HepG2 (cell line): ENCODE measurements at regions not wholly inside any gene's neighbourhood (a gene's known extent, or its start where the extent isn't known, plus 50 kb on each side); places are given as distances from the start of the nearest gene placed in this dataset.

Experiments used
- ATAC-seq: fragments of 200-7000 bp; cut with Tn5 transposase; 3 replicates; pipeline ENCODE4 v1.9.1; 2020; ENCODE audit warnings: mild to moderate bottlenecking, moderate library complexity
- BruUV-seq: library from RNA; stranded (reverse); fragments of 400-500 nt; replicated peaks from 2 replicates; lab custom pipeline; 2021; lab: Mats Ljungman, UMichigan
- CTCF ChIA-PET: fragments of 300-600 bp; formaldehyde crosslinking; extraction: SDS; loops from one replicate; lab custom pipeline; 2021; ENCODE audit warnings: low total read pairs, inconsistent platforms, low intra/inter-chr PET ratio; lab: Yijun Ruan, JAX
- POLR2A ChIA-PET: fragments of 350-600 bp; sonication (Branson Sonifier 250); formaldehyde crosslinking; loops from one replicate; lab custom pipeline; 2020; ENCODE audit warnings: antibody characterized with exemption, inconsistent platforms; lab: Yijun Ruan, JAX
- DNase-seq: peaks from one replicate; pipeline ENCODE4 v3.0.0-alpha.2; 2015; ENCODE audit warnings: low spot score
- FAIRE-seq: peaks from 3 replicates; lab custom pipeline; 2011; peaks lifted over from hg19 to GRCh38; lab: Jason Lieb, UNC
- H2AFZ ChIP-seq: one replicate; pipeline ENCODE4 v1.6.1; 2011; ENCODE audit warnings: low read length, inconsistent platforms
- H3K27ac ChIP-seq: fragments of 300-600 bp; 3 replicates; pipeline ENCODE4 v1.8.0; 2011; ENCODE audit warnings: mixed run types, mild to moderate bottlenecking, mixed read lengths, low read length, inconsistent platforms; ENCODE audit not compliant: insufficient read depth; ENCODE audit errors: extremely low read length
- H3K27me3 ChIP-seq, 2 experiments: fragments of 200-600 bp in 1 of 2; 2 replicates in 1 of 2; 3 replicates in 1 of 2; pipeline versions ENCODE4 v1.6.0 to v1.8.0; 2011; ENCODE audit warnings: low read length in 2 of 2, mild to moderate bottlenecking in 2 of 2, moderate library complexity in 2 of 2, inconsistent platforms in 1 of 2; ENCODE audit not compliant: insufficient read depth in 2 of 2, control insufficient read depth in 1 of 2
- H3K36me3 ChIP-seq, 2 experiments: fragments of 200-600 bp in 1 of 2; replicated peaks in 1 of 2; 2 replicates in 1 of 2; 3 replicates in 1 of 2; pipeline versions ENCODE4 v1.5.1 to v1.8.0; 2011; ENCODE audit warnings: low read length in 2 of 2, inconsistent platforms in 1 of 2; ENCODE audit not compliant: insufficient read depth in 2 of 2, control insufficient read depth in 1 of 2
- H3K4me1 ChIP-seq: 2 replicates; pipeline ENCODE4 v1.5.1; 2012; ENCODE audit warnings: low read length, inconsistent platforms; ENCODE audit not compliant: insufficient read depth
- H3K4me2 ChIP-seq: 2 replicates; pipeline ENCODE4 v1.6.0; 2011; ENCODE audit warnings: low read depth, low read length, inconsistent platforms
- H3K4me3 ChIP-seq, 3 experiments: fragments of 200-600 bp in 1 of 3; sonication (generic), shearing (Covaris generic) in 1 of 3; replicated peaks in 1 of 3; 2 replicates each; pipeline ENCODE4 v1.5.1; 2011 to 2016; ENCODE audit warnings: low read length in 3 of 3, inconsistent platforms in 2 of 3, low read depth in 2 of 3, mild to moderate bottlenecking in 2 of 3, control low read depth in 1 of 3, mixed read lengths in 1 of 3; ENCODE audit not compliant: insufficient read depth in 1 of 3
- H3K79me2 ChIP-seq: one replicate; pipeline ENCODE4 v1.6.1; 2011; ENCODE audit warnings: low read length, inconsistent platforms; ENCODE audit not compliant: insufficient read depth
- H3K9ac ChIP-seq: 2 replicates; pipeline ENCODE4 v1.6.0; 2011; ENCODE audit warnings: mild to moderate bottlenecking, low read depth, low read length, inconsistent platforms; ENCODE audit not compliant: insufficient read depth
- H3K9me3 ChIP-seq: 2 replicates; pipeline ENCODE4 v1.5.1; 2012; ENCODE audit warnings: mild to moderate bottlenecking, low read length
- H4K20me1 ChIP-seq: 2 replicates; pipeline ENCODE4 v1.6.0; 2011; ENCODE audit warnings: inconsistent platforms, mild to moderate bottlenecking, low read length, moderate library complexity; ENCODE audit not compliant: insufficient read depth
- PTBP1 ChIP-seq: fragments of 200-400 bp; formaldehyde crosslinking; IDR thresholded peaks from 2 replicates; pipeline ENCODE4 v1.6.1; 2018; ENCODE audit warnings: low read length, low read depth; ENCODE audit not compliant: poor library complexity, severe bottlenecking
- SRSF4 ChIP-seq: fragments of 200-400 bp; formaldehyde crosslinking; IDR thresholded peaks from one replicate; pipeline ENCODE4 v1.6.1; 2018; ENCODE audit warnings: mild to moderate bottlenecking, low read depth, low read length, moderate library complexity; ENCODE audit not compliant: poor library complexity, severe bottlenecking
- THRA ChIP-seq: sonication (generic); formaldehyde crosslinking; IDR thresholded peaks from 2 replicates; pipeline ENCODE4 v1.4.0; 2020; ENCODE audit warnings: missing genetic modification reagents, borderline replicate concordance
- U2AF1 ChIP-seq: fragments of 200-400 bp; formaldehyde crosslinking; optimal IDR thresholded peaks from 2 replicates; pipeline ENCODE3; 2017; ENCODE audit warnings: mild to moderate bottlenecking, low read depth, low read length
- WGBS: methylation state at CpG from one replicate; pipeline ENCODE4 v1.1.6; 2017; ENCODE audit warnings: low lambda C conversion rate; 5-methylcytosine and 5-hydroxymethylcytosine counted together
- in situ Hi-C: cut with HindIII; loops from 2 replicates; pipeline ENCODE4 v1.10.0; 2017; ENCODE audit warnings: low pct_unique_long_range_greater_than_20kb; ENCODE audit not compliant: extremely low pct_ligation_motif_present
- intact Hi-C: fragments of 100-400 bp; cut with micrococcal nuclease; formaldehyde crosslinking; loops from one replicate; pipeline ENCODE4 v1.10.0; 2022; ENCODE audit not compliant: unreplicated experiment
- TF ChIP-seq, protein P1 (sequence below): IDR thresholded peaks from 2 replicates; pipeline ENCODE4 v1.6.1; 2012; ENCODE audit warnings: low read depth, low read length, improper control_type of control experiment
- TF ChIP-seq, protein P2 (sequence below): fragments of 450-650 bp; IDR thresholded peaks from 2 replicates; pipeline ENCODE4 v1.6.1; 2016
- TF ChIP-seq, protein P3 (sequence below): sonication (generic); formaldehyde crosslinking; IDR thresholded peaks from 2 replicates; pipeline ENCODE4 v1.5.0; 2020; ENCODE audit warnings: mild to moderate bottlenecking, missing genetic modification reagents, borderline replicate concordance
- TF ChIP-seq, protein P4 (sequence below): sonication (generic); formaldehyde crosslinking; IDR thresholded peaks from 2 replicates; pipeline ENCODE4 v1.8.1; 2023; ENCODE audit warnings: missing genetic modification reagents, mild to moderate bottlenecking, borderline replicate concordance

GRCh38 chr21:23743821-23744220 lies 1863.5 kb downstream of the MRPL39 start (continued):
- TF ChIP-seq, protein P1, sequence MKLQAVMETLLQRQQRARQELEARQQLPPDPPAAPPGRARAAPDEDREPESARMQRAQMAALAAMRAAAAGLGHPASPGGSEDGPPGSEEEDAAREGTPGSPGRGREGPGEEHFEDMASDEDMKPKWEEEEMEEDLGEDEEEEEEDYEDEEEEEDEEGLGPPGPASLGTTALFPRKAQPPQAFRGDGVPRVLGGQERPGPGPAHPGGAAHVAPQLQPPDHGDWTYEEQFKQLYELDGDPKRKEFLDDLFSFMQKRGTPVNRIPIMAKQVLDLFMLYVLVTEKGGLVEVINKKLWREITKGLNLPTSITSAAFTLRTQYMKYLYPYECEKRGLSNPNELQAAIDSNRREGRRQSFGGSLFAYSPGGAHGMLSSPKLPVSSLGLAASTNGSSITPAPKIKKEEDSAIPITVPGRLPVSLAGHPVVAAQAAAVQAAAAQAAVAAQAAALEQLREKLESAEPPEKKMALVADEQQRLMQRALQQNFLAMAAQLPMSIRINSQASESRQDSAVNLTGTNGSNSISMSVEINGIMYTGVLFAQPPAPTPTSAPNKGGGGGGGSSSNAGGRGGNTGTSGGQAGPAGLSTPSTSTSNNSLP, result no peak
- TF ChIP-seq PTBP1, result no peak
- TF ChIP-seq, all 625 proteins: peak for 0

DNA sequence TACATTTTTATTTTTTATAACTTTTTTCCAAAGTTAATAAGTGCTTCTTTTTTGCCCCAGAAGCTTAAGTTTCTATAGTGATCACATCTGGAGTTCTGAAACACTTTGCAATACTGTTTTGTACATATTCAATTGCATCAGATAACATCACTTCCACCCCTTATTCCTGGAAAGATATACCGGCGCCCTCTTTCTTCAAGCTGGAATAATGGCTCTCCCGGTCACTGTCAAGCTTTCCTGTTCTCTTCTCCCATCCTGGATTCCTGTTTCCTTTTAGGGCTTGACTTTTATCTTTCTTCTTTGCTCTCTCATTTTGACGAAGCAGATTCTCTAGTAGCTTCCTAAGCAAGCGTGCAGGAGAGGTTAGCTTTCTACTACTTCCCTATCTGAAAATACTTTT lies 1866.8 kb downstream of the MRPL39 start:
- no peaks in the 10 kb centered on the region for H4K20me1 ChIP-seq
- no peaks in the 10 kb centered on the region for H3K4me1 ChIP-seq
- intact Hi-C loops, result no loop called here
- 7% methylated on average over 5 of the region's 5 CpGs for WGBS
- ChIA-PET CTCF (no interaction called here), POLR2A (no interaction called here)
- H3K79me2 ChIP-seq, result no peaks in the 10 kb centered on the region
- no peak for ATAC-seq
- in situ Hi-C loops, result no loop called here
- H3K27me3 ChIP-seq, result no peaks in the 10 kb centered on the region
- peaks cover 57% of the 10 kb centered on the region for H3K9me3 ChIP-seq
- no peak overlapping the region for H3K27ac ChIP-seq
- FAIRE-seq, result no peak
- no TSS peak for BruUV-seq
- H2AFZ ChIP-seq, result no peak overlapping the region
- TF ChIP-seq, protein P2, sequence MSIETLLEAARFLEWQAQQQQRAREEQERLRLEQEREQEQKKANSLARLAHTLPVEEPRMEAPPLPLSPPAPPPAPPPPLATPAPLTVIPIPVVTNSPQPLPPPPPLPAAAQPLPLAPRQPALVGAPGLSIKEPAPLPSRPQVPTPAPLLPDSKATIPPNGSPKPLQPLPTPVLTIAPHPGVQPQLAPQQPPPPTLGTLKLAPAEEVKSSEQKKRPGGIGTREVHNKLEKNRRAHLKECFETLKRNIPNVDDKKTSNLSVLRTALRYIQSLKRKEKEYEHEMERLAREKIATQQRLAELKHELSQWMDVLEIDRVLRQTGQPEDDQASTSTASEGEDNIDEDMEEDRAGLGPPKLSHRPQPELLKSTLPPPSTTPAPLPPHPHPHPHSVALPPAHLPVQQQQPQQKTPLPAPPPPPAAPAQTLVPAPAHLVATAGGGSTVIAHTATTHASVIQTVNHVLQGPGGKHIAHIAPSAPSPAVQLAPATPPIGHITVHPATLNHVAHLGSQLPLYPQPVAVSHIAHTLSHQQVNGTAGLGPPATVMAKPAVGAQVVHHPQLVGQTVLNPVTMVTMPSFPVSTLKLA, result no peak
- TF ChIP-seq, protein P3, sequence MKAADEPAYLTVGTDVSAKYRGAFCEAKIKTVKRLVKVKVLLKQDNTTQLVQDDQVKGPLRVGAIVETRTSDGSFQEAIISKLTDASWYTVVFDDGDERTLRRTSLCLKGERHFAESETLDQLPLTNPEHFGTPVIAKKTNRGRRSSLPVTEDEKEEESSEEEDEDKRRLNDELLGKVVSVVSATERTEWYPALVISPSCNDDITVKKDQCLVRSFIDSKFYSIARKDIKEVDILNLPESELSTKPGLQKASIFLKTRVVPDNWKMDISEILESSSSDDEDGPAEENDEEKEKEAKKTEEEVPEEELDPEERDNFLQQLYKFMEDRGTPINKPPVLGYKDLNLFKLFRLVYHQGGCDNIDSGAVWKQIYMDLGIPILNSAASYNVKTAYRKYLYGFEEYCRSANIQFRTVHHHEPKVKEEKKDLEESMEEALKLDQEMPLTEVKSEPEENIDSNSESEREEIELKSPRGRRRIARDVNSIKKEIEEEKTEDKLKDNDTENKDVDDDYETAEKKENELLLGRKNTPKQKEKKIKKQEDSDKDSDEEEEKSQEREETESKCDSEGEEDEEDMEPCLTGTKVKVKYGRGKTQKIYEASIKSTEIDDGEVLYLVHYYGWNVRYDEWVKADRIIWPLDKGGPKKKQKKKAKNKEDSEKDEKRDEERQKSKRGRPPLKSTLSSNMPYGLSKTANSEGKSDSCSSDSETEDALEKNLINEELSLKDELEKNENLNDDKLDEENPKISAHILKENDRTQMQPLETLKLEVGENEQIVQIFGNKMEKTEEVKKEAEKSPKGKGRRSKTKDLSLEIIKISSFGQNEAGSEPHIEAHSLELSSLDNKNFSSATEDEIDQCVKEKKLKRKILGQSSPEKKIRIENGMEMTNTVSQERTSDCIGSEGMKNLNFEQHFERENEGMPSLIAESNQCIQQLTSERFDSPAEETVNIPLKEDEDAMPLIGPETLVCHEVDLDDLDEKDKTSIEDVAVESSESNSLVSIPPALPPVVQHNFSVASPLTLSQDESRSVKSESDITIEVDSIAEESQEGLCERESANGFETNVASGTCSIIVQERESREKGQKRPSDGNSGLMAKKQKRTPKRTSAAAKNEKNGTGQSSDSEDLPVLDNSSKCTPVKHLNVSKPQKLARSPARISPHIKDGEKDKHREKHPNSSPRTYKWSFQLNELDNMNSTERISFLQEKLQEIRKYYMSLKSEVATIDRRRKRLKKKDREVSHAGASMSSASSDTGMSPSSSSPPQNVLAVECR (CRISPR knock-in tag), result no peak
- TF ChIP-seq U2AF1 (no peak), THRA (CRISPR knock-in tag) (no peak), SRSF4 (no peak)
- TF ChIP-seq, protein P4, sequence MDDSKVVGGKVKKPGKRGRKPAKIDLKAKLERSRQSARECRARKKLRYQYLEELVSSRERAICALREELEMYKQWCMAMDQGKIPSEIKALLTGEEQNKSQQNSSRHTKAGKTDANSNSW (CRISPR knock-in tag), result no peak
- no peak overlapping the region for H3K9ac ChIP-seq
- H3K4me2 ChIP-seq, result no peak overlapping the region
- DNase-seq, result no peak
- no peaks in the 10 kb centered on the region for H3K36me3 ChIP-seq
- no peak overlapping the region for H3K4me3 ChIP-seq
